WTC11 (cell line): ENCODE measurements at regions not wholly inside any gene's neighbourhood (a gene's known extent, or its start where the extent isn't known, plus 50 kb on each side); places are given as distances from the start of the nearest gene placed in this dataset.

ENCODE experiments used
- ATAC-seq: fragments of 200-7000 bp; cut with Tn5 transposase; 2 replicates; pipeline ENCODE4 v1.10.0; 2021; ENCODE audit warnings: mild to moderate bottlenecking, moderate library complexity
- CTCF ChIA-PET: fragments of 300-600 bp; sonication (Branson Sonifier 250); formaldehyde crosslinking; loops from one replicate; lab custom pipeline; 2021; ENCODE audit warnings: antibody characterized with exemption; lab: Charles Lee
- POLR2A ChIA-PET: fragments of 350-600 bp; sonication (Branson Sonifier 250); formaldehyde crosslinking; loops from one replicate; lab custom pipeline; 2021; ENCODE audit warnings: antibody characterized with exemption; lab: Charles Lee
- DNase-seq: peaks from one replicate; pipeline ENCODE4 v3.0.0; 2021; ENCODE audit warnings: low spot score
- H3K27ac Mint-ChIP-seq: 2 replicates; pipeline ENCODE4 v1.8.0; 2021; ENCODE audit warnings: mixed read lengths
- H3K27me3 Mint-ChIP-seq: 2 replicates; pipeline ENCODE4 v1.8.0; 2021; ENCODE audit warnings: low read depth, mild to moderate bottlenecking, moderate library complexity, mixed read lengths
- H3K36me3 Mint-ChIP-seq: 2 replicates; pipeline ENCODE4 v1.8.0; 2021; ENCODE audit warnings: mixed read lengths
- H3K4me1 Mint-ChIP-seq: 2 replicates; pipeline ENCODE4 v1.8.0; 2022; ENCODE audit warnings: mixed read lengths
- H3K4me3 Mint-ChIP-seq: 2 replicates; pipeline ENCODE4 v1.8.0; 2021; ENCODE audit warnings: mild to moderate bottlenecking, moderate library complexity, mixed read lengths
- H3K9me3 Mint-ChIP-seq: 2 replicates; pipeline ENCODE4 v1.8.0; 2021; ENCODE audit warnings: mixed read lengths
- CBFB ChIP-seq: sonication (generic); formaldehyde crosslinking; IDR thresholded peaks from 2 replicates; pipeline ENCODE4 v1.8.1; 2022; ENCODE audit warnings: mild to moderate bottlenecking, low read depth, missing genetic modification reagents
- IRF2 ChIP-seq: sonication (generic); formaldehyde crosslinking; IDR thresholded peaks from 2 replicates; pipeline ENCODE4 v1.8.0; 2022; ENCODE audit warnings: low read depth, missing genetic modification reagents, borderline replicate concordance
- KAT7 ChIP-seq: sonication (generic); formaldehyde crosslinking; IDR thresholded peaks from 2 replicates; pipeline ENCODE4 v1.8.1; 2023; ENCODE audit warnings: missing genetic modification reagents, mild to moderate bottlenecking, borderline replicate concordance
- NR2C2 ChIP-seq: sonication (generic); formaldehyde crosslinking; IDR thresholded peaks from 2 replicates; pipeline ENCODE4 v1.8.0; 2022; ENCODE audit warnings: mild to moderate bottlenecking, missing genetic modification reagents
- PRRX2 ChIP-seq: fragments of 250-450 bp; sonication (Bioruptor Pico); IDR thresholded peaks from 2 replicates; pipeline ENCODE4 v1.8.0; 2021; ENCODE audit warnings: mild to moderate bottlenecking
- ZBTB21 ChIP-seq: sonication (generic); formaldehyde crosslinking; IDR thresholded peaks from 2 replicates; pipeline ENCODE4 v1.8.1; 2023; ENCODE audit warnings: mild to moderate bottlenecking, missing genetic modification reagents, borderline replicate concordance
- ZNF232 ChIP-seq: sonication (generic); formaldehyde crosslinking; IDR thresholded peaks from 2 replicates; pipeline ENCODE4 v1.8.0; 2022; ENCODE audit warnings: mild to moderate bottlenecking, missing genetic modification reagents
- ZNF263 ChIP-seq: sonication (generic); formaldehyde crosslinking; IDR thresholded peaks from 2 replicates; pipeline ENCODE4 v1.8.1; 2022; ENCODE audit warnings: low read depth, mild to moderate bottlenecking, moderate library complexity, missing genetic modification reagents
- TF ChIP-seq, protein P1 (sequence below): sonication (generic); formaldehyde crosslinking; IDR thresholded peaks from 2 replicates; pipeline ENCODE4 v1.8.1; 2022; ENCODE audit warnings: low read depth, mild to moderate bottlenecking, moderate library complexity, missing genetic modification reagents, borderline replicate concordance
- TF ChIP-seq, protein P2 (sequence below): fragments of 250-450 bp; sonication (Bioruptor Pico); IDR thresholded peaks from 2 replicates; pipeline ENCODE4 v1.9.0; 2021; ENCODE audit warnings: moderate library complexity, mild to moderate bottlenecking, inconsistent platforms, borderline replicate concordance
- TF ChIP-seq, protein P3 (sequence below): fragments of 250-450 bp; sonication (Bioruptor Pico); IDR thresholded peaks from 2 replicates; pipeline ENCODE4 v1.9.0; 2021; ENCODE audit warnings: mild to moderate bottlenecking, borderline replicate concordance
- TF ChIP-seq, protein P4 (sequence below): sonication (generic); formaldehyde crosslinking; IDR thresholded peaks from 2 replicates; pipeline ENCODE4 v1.8.1; 2023; ENCODE audit warnings: mild to moderate bottlenecking, missing genetic modification reagents, borderline replicate concordance
- TF ChIP-seq, protein P5 (sequence below): sonication (generic); formaldehyde crosslinking; IDR thresholded peaks from 2 replicates; pipeline ENCODE4 v1.8.0; 2023; ENCODE audit warnings: mild to moderate bottlenecking, missing genetic modification reagents
- TF ChIP-seq, protein P6 (sequence below): sonication (generic); formaldehyde crosslinking; IDR thresholded peaks from 2 replicates; pipeline ENCODE4 v1.8.1; 2022; ENCODE audit warnings: missing genetic modification reagents, borderline replicate concordance

DNA sequence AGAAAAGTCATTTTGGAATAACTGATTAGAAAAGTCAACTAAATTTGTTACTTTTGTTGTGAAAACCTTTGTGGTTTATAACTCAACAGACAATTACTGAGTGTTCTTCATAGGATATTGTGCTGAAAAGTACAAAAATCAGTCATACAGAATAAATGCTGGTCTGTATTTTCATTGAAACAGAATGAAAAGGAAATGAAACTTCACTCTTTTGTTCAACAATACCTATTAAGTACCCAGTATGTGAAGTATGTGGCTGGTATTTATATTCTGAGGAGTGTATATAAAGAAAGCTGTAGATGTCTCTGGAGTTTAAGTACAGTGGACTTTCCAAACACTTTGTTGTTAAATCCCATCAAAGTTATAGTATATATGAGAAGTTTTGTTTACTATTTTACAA is 828.4 kb upstream of the ATXN8OS start (continued):
- TF ChIP-seq, protein P1, sequence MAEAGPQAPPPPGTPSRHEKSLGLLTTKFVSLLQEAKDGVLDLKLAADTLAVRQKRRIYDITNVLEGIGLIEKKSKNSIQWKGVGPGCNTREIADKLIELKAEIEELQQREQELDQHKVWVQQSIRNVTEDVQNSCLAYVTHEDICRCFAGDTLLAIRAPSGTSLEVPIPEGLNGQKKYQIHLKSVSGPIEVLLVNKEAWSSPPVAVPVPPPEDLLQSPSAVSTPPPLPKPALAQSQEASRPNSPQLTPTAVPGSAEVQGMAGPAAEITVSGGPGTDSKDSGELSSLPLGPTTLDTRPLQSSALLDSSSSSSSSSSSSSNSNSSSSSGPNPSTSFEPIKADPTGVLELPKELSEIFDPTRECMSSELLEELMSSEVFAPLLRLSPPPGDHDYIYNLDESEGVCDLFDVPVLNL (CRISPR knock-in tag) = no peak

DNA sequence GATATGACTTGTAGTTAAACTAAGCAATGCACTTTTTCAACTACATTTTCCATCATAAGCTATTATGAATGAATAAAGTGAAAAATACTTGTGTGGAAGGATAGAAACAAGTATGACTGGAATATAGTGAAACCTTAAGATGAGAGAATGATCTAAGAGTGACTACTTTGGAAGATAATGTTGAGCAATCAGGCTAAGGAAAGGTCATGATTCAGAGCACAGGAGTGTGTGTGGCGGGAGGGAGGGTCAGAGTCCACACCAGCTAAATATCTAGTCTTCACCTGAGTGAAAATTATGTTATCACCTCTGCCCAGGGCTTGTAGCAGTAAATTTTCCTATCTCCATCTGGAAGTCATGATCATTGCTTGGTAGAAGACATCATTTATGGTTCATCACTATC is 833.4 kb upstream of the ATXN8OS start:
- Mint-ChIP-seq H3K4me3 (no peak overlapping the region), H3K36me3 (no peaks in the 10 kb centered on the region), H3K27me3 (no peaks in the 10 kb centered on the region), H3K27ac (no peak overlapping the region), H3K4me1 (no peaks in the 10 kb centered on the region), H3K9me3 (no peaks in the 10 kb centered on the region)
- ChIA-PET POLR2A (no interaction called here), CTCF (no interaction called here)
- ATAC-seq (no peak), DNase-seq (no peak)
- TF ChIP-seq, protein P2, sequence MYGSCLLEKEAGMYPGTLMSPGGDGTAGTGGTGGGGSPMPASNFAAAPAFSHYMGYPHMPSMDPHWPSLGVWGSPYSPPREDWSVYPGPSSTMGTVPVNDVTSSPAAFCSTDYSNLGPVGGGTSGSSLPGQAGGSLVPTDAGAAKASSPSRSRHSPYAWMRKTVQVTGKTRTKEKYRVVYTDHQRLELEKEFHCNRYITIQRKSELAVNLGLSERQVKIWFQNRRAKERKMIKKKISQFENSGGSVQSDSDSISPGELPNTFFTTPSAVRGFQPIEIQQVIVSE (CRISPR knock-in tag) = no peak
- TF ChIP-seq ZBTB21 (CRISPR knock-in tag) (no peak), CBFB (CRISPR knock-in tag) (no peak), ZNF232 (CRISPR knock-in tag) (no peak), PRRX2 (CRISPR knock-in tag) (no peak)
- TF ChIP-seq, protein P3, sequence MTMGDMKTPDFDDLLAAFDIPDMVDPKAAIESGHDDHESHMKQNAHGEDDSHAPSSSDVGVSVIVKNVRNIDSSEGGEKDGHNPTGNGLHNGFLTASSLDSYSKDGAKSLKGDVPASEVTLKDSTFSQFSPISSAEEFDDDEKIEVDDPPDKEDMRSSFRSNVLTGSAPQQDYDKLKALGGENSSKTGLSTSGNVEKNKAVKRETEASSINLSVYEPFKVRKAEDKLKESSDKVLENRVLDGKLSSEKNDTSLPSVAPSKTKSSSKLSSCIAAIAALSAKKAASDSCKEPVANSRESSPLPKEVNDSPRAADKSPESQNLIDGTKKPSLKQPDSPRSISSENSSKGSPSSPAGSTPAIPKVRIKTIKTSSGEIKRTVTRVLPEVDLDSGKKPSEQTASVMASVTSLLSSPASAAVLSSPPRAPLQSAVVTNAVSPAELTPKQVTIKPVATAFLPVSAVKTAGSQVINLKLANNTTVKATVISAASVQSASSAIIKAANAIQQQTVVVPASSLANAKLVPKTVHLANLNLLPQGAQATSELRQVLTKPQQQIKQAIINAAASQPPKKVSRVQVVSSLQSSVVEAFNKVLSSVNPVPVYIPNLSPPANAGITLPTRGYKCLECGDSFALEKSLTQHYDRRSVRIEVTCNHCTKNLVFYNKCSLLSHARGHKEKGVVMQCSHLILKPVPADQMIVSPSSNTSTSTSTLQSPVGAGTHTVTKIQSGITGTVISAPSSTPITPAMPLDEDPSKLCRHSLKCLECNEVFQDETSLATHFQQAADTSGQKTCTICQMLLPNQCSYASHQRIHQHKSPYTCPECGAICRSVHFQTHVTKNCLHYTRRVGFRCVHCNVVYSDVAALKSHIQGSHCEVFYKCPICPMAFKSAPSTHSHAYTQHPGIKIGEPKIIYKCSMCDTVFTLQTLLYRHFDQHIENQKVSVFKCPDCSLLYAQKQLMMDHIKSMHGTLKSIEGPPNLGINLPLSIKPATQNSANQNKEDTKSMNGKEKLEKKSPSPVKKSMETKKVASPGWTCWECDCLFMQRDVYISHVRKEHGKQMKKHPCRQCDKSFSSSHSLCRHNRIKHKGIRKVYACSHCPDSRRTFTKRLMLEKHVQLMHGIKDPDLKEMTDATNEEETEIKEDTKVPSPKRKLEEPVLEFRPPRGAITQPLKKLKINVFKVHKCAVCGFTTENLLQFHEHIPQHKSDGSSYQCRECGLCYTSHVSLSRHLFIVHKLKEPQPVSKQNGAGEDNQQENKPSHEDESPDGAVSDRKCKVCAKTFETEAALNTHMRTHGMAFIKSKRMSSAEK = no peak

DNA sequence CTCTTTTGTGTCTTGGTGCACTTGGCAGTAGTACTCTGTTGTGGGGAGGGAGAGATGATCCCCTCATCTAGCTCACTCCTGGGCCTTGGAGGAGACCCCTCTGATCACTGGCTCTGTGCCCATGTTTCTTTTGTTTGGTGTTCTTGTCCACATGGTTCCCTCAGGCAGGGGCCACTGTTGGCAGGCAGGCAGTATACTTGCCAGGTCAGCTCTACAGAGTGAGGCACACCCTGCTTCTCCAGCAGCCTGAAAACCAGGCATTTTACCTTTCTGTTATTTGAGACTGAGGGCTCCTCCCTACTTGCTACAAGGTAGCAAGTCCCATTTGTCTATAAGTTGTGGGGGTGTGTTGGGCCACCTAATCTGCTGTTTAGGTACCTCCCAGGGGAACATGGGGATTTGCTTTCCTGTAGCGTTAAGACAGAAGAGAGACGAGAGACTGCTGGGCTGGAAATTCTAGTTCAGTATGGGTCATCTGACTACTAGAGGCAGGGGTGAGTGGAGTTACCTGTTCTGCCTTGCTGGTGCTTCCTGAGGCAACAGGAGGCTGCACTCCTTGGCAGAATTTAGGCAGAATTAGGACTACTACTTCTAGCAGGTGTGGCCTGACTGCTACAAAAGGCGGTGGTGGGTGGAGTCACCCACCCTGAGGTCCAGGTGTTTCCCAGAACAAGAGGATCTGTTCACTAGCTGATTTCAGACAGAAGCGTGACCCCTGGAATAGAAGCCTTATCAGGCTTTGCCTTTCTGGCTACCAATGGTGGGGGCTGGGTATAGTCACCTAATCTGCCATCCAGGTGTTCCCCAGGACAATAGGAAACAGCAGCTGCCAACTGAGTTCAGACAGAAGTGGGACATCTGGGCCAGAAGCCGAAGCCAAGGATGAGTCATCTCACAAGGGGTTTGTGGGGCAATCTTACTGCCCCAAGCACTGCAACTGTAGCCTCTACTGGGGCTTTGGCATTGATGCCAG is 843.0 kb upstream of the ATXN8OS start:
- CTCF ChIA-PET = no interaction called here
- POLR2A ChIA-PET = no interaction called here
- peaks cover 20% of the 10 kb centered on the region for H3K9me3 Mint-ChIP-seq
- peaks cover 8% of the 10 kb centered on the region; the same call in 1 of the 2 replicates for H3K4me1 Mint-ChIP-seq
- peaks cover 4% of the 10 kb centered on the region; the same call in 1 of the 2 replicates for H3K36me3 Mint-ChIP-seq
- ATAC-seq = peak; percentile 67
- no peaks in the 10 kb centered on the region for H3K27me3 Mint-ChIP-seq
- no peak overlapping the region for H3K27ac Mint-ChIP-seq
- DNase-seq = no peak
- no peak overlapping the region for H3K4me3 Mint-ChIP-seq
- TF ChIP-seq, protein P4, sequence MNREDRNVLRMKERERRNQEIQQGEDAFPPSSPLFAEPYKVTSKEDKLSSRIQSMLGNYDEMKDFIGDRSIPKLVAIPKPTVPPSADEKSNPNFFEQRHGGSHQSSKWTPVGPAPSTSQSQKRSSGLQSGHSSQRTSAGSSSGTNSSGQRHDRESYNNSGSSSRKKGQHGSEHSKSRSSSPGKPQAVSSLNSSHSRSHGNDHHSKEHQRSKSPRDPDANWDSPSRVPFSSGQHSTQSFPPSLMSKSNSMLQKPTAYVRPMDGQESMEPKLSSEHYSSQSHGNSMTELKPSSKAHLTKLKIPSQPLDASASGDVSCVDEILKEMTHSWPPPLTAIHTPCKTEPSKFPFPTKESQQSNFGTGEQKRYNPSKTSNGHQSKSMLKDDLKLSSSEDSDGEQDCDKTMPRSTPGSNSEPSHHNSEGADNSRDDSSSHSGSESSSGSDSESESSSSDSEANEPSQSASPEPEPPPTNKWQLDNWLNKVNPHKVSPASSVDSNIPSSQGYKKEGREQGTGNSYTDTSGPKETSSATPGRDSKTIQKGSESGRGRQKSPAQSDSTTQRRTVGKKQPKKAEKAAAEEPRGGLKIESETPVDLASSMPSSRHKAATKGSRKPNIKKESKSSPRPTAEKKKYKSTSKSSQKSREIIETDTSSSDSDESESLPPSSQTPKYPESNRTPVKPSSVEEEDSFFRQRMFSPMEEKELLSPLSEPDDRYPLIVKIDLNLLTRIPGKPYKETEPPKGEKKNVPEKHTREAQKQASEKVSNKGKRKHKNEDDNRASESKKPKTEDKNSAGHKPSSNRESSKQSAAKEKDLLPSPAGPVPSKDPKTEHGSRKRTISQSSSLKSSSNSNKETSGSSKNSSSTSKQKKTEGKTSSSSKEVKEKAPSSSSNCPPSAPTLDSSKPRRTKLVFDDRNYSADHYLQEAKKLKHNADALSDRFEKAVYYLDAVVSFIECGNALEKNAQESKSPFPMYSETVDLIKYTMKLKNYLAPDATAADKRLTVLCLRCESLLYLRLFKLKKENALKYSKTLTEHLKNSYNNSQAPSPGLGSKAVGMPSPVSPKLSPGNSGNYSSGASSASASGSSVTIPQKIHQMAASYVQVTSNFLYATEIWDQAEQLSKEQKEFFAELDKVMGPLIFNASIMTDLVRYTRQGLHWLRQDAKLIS = no peak
- TF ChIP-seq, protein P5, sequence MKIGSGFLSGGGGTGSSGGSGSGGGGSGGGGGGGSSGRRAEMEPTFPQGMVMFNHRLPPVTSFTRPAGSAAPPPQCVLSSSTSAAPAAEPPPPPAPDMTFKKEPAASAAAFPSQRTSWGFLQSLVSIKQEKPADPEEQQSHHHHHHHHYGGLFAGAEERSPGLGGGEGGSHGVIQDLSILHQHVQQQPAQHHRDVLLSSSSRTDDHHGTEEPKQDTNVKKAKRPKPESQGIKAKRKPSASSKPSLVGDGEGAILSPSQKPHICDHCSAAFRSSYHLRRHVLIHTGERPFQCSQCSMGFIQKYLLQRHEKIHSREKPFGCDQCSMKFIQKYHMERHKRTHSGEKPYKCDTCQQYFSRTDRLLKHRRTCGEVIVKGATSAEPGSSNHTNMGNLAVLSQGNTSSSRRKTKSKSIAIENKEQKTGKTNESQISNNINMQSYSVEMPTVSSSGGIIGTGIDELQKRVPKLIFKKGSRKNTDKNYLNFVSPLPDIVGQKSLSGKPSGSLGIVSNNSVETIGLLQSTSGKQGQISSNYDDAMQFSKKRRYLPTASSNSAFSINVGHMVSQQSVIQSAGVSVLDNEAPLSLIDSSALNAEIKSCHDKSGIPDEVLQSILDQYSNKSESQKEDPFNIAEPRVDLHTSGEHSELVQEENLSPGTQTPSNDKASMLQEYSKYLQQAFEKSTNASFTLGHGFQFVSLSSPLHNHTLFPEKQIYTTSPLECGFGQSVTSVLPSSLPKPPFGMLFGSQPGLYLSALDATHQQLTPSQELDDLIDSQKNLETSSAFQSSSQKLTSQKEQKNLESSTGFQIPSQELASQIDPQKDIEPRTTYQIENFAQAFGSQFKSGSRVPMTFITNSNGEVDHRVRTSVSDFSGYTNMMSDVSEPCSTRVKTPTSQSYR (CRISPR knock-in tag) = no peak
- TF ChIP-seq CBFB (CRISPR knock-in tag) = no peak
- no peak for TF ChIP-seq NR2C2 (CRISPR knock-in tag)
- no peak for TF ChIP-seq KAT7 (CRISPR knock-in tag)
- TF ChIP-seq ZNF263 (CRISPR knock-in tag) = no peak
- TF ChIP-seq, protein P6, sequence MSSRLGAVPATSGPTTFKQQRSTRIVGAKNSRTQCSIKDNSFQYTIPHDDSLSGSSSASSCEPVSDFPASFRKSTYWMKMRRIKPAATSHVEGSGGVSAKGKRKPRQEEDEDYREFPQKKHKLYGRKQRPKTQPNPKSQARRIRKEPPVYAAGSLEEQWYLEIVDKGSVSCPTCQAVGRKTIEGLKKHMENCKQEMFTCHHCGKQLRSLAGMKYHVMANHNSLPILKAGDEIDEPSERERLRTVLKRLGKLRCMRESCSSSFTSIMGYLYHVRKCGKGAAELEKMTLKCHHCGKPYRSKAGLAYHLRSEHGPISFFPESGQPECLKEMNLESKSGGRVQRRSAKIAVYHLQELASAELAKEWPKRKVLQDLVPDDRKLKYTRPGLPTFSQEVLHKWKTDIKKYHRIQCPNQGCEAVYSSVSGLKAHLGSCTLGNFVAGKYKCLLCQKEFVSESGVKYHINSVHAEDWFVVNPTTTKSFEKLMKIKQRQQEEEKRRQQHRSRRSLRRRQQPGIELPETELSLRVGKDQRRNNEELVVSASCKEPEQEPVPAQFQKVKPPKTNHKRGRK = no peak
- no peak for TF ChIP-seq IRF2
